NCI-H69 (cell line): ENCODE measurements at regions not wholly inside any gene's neighbourhood (a gene's known extent, or its start where the extent isn't known, plus 50 kb on each side); places are given as distances from the start of the nearest gene placed in this dataset.

Experiments
- DNase-seq: peaks from one replicate; lab custom pipeline; 2025; lab: John Stamatoyannopoulos, UW

DNA sequence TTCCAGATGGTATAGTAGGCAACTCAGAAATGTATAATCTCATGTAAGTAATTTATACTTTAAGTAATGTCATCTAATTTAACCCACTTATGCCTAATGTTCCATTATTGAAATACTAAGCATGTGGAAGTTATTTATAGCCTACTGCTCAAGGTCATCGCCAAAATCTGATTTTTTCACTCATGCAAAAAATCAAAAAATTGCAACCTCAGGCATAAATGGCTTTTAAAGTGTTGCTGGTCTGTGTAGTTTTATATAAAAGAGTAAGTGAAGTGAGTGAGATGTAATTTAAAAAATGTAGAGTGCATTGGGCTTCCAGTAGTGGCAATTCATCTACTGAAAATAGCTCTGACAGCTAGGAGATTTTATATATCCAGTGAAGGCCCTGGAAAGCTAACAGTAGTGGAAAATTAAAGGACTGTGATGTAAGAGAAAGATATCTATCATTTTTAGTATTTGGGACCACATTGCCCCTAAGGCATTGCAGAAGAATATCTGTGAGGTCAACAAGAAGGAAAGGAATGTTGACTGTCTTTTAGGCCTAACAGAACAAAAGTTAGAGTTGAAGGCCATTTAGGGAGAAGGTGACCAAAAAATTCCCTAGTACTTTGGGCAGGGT lies 624.5 kb upstream of the CHORDC1 start:
- no peak for DNase-seq

DNA sequence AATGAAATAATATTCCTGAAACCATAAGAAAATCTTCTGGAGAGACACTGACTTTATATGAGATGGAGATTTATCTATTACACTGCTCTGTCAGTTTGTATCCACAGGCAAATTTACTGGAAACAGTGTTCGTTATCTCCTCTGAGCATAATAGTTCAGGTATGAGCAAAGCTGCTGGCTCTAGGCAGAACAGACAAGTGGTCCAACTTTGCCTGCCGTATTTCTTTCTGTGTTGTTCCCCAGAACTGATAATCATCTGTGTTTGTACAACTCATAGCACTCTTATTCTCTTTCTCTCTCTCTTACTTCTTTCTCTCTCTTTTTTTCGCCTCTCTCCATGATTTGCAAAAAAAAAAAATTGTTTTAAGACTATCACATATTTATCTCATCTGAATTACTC lies 623.8 kb upstream of the CHORDC1 start:
- peak; percentile 16 for DNase-seq

DNA sequence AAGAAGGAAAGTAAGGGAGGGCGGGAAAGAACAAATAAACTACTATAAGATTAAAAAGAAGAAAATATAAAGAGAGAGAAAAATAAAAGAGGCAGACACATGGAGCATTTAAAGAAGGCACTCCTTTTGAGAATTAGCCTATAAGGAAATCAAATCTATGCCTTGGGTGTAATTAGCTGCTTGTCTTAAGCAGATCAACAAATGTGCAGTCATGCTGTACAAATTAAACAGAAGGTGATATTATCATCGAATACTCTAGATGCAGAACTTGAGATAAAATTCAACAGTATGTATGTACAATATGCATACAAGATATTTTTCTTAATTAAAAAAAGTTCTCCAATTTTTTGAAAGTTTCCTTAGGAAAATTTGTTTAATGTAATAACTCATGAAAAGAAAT lies 623.0 kb upstream of the CHORDC1 start:
- DNase-seq, result peak; percentile 9

DNA sequence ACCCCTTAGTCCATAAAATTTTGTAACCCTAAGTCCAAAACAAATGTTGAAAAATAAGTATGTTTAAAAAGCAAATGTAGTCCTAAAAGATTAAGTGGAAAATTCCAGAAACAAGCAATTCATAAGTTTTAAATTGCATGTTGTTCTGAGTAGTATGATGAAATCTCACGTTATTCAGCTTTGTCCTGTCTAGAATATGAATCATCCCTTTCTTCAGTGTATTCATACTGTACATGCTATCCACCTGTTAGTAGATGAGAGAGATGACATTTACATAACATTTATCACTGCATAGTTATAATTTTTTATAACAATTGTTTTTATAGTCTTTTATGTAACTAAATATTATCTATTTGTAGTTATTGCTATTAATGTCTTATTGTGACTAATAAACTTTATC lies 622.3 kb upstream of the CHORDC1 start:
- peak; percentile 10 for DNase-seq

DNA sequence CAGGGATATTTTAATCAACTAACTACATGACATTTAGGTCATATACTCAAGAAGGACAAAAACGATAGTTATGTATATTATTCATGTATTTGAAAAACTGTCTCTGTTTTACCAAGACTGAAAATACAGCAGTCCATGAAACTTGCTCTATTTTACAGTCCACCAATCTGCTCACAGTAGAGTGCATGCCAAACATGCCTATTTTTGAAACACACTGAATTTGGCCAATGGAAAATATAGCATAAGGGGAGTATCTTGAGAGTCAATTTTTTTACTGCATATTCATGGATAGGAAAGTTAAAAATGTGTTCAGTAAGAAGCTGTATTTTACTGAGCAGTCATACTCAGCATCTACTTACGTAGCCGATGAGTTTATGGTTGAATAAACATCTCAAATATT lies 621.2 kb upstream of the CHORDC1 start:
- DNase-seq, result no peak

DNA sequence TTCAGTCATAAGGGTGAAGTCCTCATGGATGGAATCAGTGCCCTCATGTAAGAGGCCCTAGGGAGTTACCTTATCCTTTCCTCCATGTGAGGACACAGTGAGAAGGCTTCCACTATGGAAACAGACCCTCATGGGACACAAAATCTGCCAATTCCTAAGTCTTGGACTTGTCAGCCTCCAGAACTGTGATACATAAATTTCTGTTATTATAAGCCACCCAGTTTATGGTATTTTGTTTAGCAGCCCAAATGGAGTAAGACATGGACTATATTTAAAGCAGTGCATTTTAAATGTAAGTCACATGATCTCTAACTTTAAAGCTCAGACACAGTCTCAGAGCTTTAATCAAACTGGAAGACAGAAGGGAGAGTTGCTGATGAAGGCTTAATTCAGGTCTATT lies 619.8 kb upstream of the CHORDC1 start:
- no peak for DNase-seq

DNA sequence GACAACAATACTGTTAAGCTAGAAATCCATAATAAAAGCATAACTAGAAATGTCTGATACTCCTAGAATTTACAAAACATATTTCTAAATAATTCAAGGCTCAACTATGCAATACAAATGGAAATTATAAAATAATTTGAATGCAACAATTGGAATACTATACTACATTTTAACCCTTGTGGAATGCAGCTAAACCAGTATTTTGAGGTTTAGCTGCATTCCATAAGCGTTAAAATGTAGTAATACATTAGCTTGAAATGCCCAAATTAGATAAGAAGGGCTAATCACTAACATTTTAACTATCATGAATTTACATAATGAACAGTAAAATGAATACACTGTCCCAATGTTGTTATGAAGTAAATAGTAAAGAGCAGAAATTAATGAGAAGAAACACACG lies 617.2 kb upstream of the CHORDC1 start:
- no peak for DNase-seq

DNA sequence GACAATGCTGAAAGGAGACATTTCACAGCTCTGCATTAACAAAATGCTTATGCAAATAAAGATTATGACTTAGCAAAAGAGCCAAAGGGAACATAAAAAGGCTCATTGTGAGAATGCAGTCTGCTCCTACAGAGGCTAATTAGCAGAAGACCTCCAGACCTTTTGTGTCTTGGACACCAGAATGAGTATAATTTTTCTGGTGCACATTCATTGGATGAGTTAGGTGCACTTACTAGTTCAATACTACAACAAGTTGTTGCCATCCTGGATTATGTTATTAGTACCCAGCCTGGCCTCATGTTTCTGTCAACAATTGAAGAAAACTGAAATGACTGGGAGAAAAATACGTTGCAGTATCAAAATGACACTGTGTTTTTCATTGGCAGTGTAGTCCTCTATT lies 613.2 kb upstream of the CHORDC1 start:
- peak; percentile 86 for DNase-seq

DNA sequence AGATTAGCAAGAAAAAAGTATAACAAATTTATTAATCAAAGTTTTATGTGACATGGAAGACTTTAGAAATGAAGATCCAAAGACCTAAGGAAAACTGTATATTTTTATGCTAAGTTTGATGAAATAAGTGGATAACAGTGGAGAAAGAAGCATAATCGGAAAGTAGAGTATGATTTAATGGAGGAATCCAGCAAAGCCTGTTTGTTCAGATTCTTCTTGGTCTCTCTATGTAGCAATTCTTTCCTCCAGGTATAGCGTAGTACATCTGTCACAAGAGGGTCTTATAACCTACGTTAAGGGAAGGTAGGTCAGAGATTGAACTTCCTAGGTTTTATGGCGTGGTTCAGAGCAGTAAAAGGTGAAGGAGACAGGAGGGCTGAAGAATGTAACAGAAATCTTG lies 600.6 kb upstream of the CHORDC1 start:
- no peak for DNase-seq

DNA sequence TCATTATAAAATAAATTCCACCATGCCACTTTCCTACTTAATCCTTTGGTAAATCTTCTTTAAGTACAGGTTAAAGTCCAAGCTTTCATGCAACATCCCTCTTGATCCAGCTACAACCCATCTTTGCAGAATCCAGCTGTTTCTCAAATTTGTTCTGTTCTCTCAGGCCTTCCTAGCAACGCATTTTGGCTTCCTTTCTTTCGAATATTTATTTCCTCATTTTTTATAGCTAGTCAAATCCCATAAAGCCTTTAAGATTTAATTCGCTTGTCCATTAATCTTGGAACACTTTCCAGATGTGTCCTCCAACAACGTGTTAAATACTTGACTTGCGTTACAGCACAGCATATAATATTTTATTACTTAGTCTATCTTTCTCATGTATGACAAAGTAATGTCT lies 600.1 kb upstream of the CHORDC1 start:
- no peak for DNase-seq

DNA sequence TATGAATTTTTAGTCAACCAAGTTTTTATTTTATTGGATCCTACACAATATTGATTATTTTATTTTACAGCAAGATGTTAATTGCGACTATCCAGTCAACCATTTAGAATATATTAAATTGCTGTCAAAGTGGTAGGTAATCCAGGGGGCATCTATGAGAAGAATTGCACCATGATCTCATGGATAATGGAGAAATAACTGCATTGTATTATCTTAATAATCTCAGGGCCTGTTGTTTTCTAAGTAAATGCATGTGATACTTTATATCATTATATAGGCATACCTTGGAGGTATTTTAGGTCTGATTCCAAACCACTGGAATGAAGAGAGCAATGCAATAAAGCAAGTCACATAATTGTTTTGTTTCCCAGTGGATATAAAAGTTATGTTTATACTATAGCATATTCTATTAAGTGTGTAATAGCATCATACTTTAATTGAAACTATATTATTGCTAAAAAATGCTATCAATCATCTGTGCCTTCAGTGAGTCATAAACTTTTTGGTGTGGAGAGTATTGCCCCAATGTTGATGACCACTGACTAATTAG lies 595.4 kb upstream of the CHORDC1 start:
- DNase-seq, result no peak

DNA sequence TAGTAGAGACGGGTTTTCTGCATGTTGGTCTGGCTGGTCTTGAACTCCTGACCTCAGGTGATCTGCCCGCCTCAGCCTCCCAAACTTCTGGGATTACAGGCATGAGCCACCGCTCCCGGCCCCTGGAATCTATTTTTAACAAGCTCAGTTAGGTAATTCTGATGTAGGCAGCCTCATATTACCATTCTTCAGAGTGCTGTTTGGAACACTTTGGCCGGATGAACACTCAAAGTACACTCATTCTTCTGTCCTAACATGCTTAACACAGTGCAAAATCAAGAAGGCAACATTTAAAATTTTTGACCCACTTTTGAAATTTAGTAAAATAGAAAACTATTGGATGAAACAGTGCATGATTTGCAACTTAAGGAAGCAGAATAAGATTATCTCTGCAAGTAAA lies 586.7 kb upstream of the CHORDC1 start:
- no peak for DNase-seq

DNA sequence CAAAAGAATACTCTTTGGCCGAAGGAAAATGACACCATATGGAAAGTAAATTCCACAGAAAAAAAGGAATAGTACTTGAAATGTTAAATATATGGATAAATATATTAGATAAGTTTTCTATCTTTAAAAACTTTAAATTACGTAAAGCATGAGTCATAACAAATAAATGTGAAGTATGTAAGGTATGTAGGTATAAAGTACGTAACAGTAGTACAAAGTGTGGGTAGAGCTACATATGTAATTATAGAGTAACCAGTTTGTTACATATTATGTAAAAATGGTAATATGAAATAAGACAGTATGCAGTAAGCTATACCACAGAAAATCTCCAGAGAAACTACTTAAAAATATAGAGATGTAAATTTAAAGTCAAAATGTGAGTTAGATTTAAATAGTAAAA lies 582.3 kb upstream of the CHORDC1 start:
- DNase-seq, result no peak

DNA sequence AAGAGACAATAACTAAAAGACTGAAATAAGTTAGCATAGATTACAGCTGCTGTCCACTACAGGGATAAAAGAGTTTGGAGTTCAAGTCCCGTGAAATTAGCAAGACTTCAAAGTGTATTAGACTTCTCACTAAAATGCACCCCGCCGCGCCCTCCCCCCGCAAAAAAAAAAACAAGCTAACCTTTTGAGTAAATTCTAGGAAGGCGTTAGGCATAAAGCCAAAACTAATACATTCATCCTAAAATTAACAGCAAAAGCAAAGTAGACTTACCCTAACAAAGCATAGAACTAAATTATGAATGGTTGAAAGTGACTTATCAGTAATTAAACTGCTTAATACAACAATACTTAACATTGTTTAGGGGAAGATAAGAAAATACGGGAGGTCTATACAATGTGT lies 581.0 kb upstream of the CHORDC1 start:
- peak; percentile 14 for DNase-seq

DNA sequence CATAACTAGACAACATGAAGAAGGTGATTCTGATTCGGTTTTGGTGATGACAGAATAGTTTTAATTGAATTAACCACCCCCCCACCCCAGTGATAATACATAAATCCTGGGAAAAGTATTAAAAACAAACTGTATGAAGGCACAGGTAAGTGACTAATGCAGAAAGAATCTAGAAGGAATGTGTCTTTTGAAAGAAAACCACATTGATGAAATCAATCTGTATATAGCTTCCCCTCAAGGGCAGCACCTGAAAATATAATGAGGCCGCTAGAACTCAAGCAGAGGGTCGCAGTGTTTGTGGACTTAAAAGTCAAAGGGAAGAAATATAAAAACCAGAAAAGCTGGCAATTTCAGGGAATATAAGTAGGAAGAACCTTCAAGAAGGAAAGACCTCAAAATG lies 580.5 kb upstream of the CHORDC1 start:
- no peak for DNase-seq

DNA sequence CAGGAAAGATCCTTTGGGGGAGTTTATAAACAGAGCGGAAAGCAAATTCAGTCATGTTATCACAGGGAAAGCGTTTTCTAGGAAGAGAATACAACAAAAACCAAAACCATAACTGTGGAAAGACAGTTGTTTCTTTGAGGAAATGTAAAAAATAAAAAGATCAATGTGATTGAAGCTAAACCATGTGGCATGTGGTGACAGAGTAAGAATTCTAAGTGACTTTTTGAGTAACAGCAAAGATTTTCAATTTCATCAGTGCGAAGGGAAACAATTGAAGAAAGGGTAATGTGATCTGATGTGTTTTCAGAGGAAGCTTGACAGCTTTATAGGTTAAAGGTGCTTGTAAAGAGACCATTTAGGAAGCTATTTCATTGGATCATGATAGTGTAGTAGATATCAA lies 575.9 kb upstream of the CHORDC1 start:
- DNase-seq, result no peak

DNA sequence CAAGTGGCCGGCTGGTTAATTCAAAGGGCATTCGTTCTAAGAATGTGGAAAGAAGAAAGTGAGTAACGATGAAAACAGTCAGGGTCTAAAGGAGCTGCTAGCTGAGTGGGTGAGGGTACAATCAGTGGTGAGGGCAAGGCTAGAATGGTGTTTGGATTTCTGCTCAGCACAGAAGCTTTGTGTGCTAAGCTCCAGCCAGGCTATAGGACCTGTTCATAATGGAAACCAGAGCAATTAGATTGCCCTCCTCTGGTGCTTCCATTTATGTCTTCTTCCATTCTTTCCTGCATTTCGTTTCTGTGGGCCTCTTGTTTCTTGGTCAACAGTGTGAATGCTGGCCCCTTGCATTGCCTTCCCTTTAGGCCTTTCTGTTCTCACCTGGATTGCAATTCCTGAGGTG lies 572.9 kb upstream of the CHORDC1 start:
- peak; percentile 41 for DNase-seq

DNA sequence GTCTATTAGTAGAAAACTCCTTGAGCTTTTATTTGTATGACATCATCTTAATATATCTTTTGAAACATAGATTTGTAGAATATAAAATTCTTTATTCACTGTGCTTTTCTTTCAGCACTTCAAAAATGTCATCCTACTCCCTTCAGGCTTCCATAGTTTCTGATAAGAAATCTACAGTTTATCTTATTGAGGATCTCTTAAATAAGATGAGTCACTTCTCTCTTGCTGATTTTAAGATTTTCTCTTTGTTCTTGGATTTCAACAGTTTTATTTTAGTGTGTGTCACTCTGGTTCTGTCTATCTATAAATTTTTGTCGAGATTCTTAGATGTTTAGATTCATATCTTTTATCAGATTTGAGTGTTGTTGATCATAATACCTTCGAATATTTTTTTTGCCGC lies 566.1 kb upstream of the CHORDC1 start:
- no peak for DNase-seq

DNA sequence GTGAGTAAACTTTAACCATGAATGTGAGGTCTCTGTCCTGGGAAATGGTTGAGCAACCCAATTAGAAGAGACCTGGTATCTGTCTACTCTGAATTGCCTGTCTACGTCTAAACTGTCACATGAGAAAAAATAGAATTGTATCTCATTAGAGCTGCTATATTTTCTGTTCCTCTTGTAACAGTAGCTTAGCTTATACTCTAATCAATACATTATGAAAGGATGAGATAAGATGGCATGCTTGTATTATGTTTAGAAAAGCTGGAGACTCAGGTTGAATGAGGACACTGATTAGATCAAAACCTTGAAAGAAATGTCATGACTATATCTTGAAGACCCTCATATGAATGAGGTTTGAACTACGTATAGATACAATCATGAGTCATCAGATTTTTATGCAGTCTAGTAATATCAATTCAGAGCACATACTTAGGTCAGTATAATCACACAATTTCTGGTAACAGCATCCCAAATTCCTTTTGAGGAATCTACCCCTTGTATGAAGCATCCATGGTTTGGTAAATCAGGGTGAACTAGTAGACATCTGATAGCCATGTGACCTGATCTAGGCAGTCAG lies 561.5 kb upstream of the CHORDC1 start:
- no peak for DNase-seq

DNA sequence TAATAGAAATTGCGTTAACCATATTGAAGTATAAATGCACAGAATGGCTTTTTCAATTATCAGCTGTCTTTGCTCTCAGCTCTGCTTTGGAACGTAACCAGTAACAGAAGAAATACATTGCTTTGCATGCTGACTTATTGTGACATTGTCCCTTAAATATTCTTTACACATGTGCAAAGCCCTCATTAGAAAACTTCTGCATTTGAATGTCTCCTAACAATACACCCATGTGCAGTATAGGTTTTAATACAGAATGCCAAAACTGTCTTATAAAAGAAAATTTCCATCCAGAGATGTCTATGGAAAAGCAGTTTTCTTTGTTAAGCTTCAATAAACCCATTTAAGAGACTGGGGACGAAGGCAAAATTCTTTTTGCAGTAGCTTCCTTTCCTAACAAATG lies 560.3 kb upstream of the CHORDC1 start:
- no peak for DNase-seq

DNA sequence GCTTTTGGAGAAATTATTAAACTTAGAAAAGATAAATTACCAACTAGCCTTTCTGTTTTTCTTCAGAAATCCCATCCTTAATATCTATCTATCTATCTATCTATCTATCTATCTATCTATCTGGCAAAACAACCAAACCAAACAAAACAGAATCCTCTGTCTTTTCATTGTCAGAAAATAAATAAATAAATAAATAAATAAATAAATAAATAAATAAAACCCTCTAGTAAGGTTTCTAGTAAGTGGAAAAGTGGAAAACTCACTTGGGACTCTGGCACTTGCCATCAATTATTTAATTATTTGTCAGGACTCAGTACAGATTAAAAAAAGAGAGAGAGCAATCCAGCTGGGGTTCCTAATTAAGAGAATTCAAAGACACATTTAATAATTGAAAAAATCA lies 556.2 kb upstream of the CHORDC1 start:
- DNase-seq, result no peak

DNA sequence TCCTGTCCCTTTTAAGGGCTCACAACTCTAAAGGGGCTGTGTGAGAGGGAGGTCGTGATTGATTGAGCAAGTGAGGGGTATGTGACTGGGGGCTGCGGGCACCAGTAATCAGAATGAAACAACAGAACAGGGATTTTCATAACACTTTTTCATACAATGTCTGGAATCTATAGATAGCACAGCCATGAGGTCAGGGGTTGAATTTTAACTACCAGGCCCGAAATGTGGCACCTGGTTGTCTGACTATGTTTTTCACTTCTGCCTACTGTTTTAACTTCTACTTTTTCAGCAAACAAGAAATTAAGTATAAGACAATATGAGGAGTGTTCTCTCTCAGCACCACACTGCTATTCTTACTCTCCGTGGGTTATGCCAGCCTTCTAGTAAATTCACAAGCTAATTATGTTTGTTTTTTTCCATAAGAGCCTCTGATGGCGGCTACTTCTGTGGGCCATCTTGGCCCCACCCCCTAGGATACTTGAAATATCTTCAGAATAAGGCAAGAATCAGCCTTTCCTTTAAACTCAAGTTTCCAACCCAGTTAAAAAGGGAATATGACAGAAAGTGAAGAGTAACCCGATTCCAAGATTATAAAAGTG lies 552.8 kb upstream of the CHORDC1 start:
- DNase-seq, result no peak

DNA sequence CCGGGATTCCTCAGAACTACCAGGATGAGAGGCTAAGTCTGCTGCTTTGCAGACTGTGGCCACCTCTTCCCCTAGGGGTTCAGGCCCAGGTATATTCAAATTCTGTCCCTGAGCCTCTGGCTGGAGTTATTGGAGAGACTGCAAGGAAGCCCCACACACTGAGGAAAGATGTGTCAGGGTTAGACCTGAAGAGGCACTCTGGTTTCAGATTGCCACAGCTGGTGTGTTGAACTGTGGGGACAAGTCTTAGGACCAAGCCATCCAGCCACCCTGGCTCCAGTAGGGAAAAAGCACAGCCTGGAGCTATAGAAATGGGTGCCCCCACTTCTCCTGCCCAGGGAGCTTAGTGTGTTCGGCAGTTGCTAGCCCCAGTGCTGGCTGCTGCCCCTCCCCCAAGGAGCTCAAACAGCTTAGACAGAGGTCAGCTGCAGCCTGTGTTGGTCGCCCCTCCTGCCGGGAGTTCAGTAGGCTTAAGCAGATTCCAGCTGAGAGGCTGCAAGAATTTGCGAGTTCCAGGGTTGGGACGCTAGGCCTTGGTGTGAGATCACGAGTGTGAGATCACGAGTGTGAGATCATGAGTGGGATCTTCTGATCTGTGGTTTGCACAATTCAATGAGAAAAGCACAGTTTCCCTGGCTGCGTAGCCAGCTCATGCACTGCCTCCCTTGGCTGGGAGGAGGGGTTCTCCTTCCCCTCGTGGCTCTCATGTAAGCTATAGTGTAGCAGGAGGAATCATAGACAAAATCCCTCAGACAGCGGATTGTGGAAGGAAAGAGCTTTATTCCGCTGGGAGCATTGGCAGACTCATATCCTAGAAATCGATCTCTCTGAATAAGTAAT lies 552.1 kb upstream of the CHORDC1 start:
- DNase-seq, result no peak
